CD14-positive monocyte (primary cell): ENCODE measurements at regions not wholly inside any gene's neighbourhood (a gene's known extent, or its start where the extent isn't known, plus 50 kb on each side); places are given as distances from the start of the nearest gene placed in this dataset.

Source experiments
- DNase-seq, 3 donors: peaks; one replicate each; pipeline ENCODE4 v3.0.0-alpha.2; 2011 to 2022
- H2AFZ ChIP-seq: 2 replicates; pipeline ENCODE4 v1.6.0; 2012; ENCODE audit warnings: mild to moderate bottlenecking, low read depth, low read length, inconsistent platforms; ENCODE audit not compliant: insufficient read depth, poor library complexity, severe bottlenecking
- H3K27ac ChIP-seq, 2 donors: 1 replicate in 1 of 2; 2 replicates in 1 of 2; pipeline ENCODE4 v1.5.1; 2012 to 2013; ENCODE audit warnings: low read length in 2 of 2, control low read depth in 1 of 2, inconsistent platforms in 1 of 2, low read depth in 1 of 2, mild to moderate bottlenecking in 1 of 2
- H3K27me3 ChIP-seq, 2 donors: one replicate each; pipeline versions ENCODE4 v1.6.0 to v1.6.1; 2011 to 2013; ENCODE audit warnings: low read length in 2 of 2; ENCODE audit not compliant: control insufficient read depth in 2 of 2, insufficient read depth in 2 of 2
- H3K36me3 ChIP-seq, 2 donors: replicated peaks in 1 of 2; 1 replicate in 1 of 2; 2 replicates in 1 of 2; pipeline versions ENCODE4 v1.5.1 to v1.6.1; 2012 to 2013; ENCODE audit warnings: low read length in 2 of 2, control low read depth in 1 of 2, inconsistent platforms in 1 of 2, mild to moderate bottlenecking in 1 of 2; ENCODE audit not compliant: insufficient read depth in 2 of 2, control insufficient read depth in 1 of 2
- H3K4me1 ChIP-seq, 2 donors: 1 replicate in 1 of 2; 2 replicates in 1 of 2; pipeline versions ENCODE4 v1.5.1 to v1.6.1; 2012 to 2013; ENCODE audit warnings: low read length in 2 of 2, control low read depth in 1 of 2, inconsistent platforms in 1 of 2, mild to moderate bottlenecking in 1 of 2, moderate library complexity in 1 of 2; ENCODE audit not compliant: insufficient read depth in 2 of 2, control insufficient read depth in 1 of 2
- H3K4me2 ChIP-seq: replicated peaks from 2 replicates; pipeline ENCODE3; 2012; ENCODE audit warnings: low read length, moderate library complexity, mild to moderate bottlenecking; ENCODE audit not compliant: poor library complexity, severe bottlenecking; ENCODE audit errors: extremely low read depth
- H3K4me3 ChIP-seq, 3 experiments: fragments of 200-600 bp in 1 of 3; sonication (generic) in 1 of 3; replicated peaks in 1 of 3; 1 replicate in 2 of 3; 2 replicates in 1 of 3; pipeline ENCODE4 v1.5.1; 2011 to 2013; ENCODE audit warnings: low read length in 3 of 3, mild to moderate bottlenecking in 3 of 3, control low read depth in 2 of 3, low read depth in 2 of 3, inconsistent platforms in 1 of 3, moderate library complexity in 1 of 3
- H3K79me2 ChIP-seq: 2 replicates; pipeline ENCODE4 v1.6.0; 2012; ENCODE audit warnings: mild to moderate bottlenecking, control low read depth, inconsistent platforms, low read length, moderate library complexity; ENCODE audit not compliant: insufficient read depth
- H3K9ac ChIP-seq: 2 replicates; pipeline ENCODE4 v1.6.0; 2017; ENCODE audit warnings: low read length, mild to moderate bottlenecking; ENCODE audit not compliant: insufficient read depth, poor library complexity, severe bottlenecking
- H3K9me3 ChIP-seq, 2 donors: replicated peaks in 1 of 2; 1 replicate in 1 of 2; 2 replicates in 1 of 2; pipeline versions ENCODE4 v1.5.1 to v1.6.1; 2012 to 2013; ENCODE audit warnings: low read length in 2 of 2, control low read depth in 1 of 2; ENCODE audit not compliant: control insufficient read depth in 1 of 2, insufficient read depth in 1 of 2
- H4K20me1 ChIP-seq: 2 replicates; pipeline ENCODE4 v1.6.0; 2012; ENCODE audit warnings: mild to moderate bottlenecking, low read length, control low read depth, moderate library complexity; ENCODE audit not compliant: insufficient read depth
- H3K27ac Mint-ChIP-seq, 7 donors: one replicate each; pipeline ENCODE4 v1.8.0; 2020; ENCODE audit warnings: mild to moderate bottlenecking in 7 of 7, mixed read lengths in 7 of 7, moderate library complexity in 6 of 7, inconsistent platforms in 2 of 7
- H3K27me3 Mint-ChIP-seq, 3 donors: one replicate each; pipeline ENCODE4 v1.8.0; 2021 to 2022; ENCODE audit warnings: low read depth in 3 of 3, mild to moderate bottlenecking in 3 of 3, mixed read lengths in 3 of 3, moderate library complexity in 3 of 3, inconsistent platforms in 1 of 3
- H3K36me3 Mint-ChIP-seq, 2 donors: one replicate each; pipeline ENCODE4 v1.8.0; 2020; ENCODE audit warnings: mixed read lengths in 2 of 2, inconsistent platforms in 1 of 2, mild to moderate bottlenecking in 1 of 2
- H3K4me1 Mint-ChIP-seq: one replicate; pipeline ENCODE4 v1.8.0; 2020; ENCODE audit warnings: mild to moderate bottlenecking, mixed read lengths
- H3K4me3 Mint-ChIP-seq, 2 donors: one replicate each; pipeline ENCODE4 v1.8.0; 2020; ENCODE audit warnings: mild to moderate bottlenecking in 2 of 2, mixed read lengths in 2 of 2, moderate library complexity in 1 of 2
- H3K9me3 Mint-ChIP-seq, 7 donors: one replicate each; pipeline ENCODE4 v1.8.0; 2020 to 2022; ENCODE audit warnings: mixed read lengths in 7 of 7, mild to moderate bottlenecking in 6 of 7, moderate library complexity in 6 of 7, inconsistent platforms in 2 of 7
- CTCF ChIP-seq: fragments of 200-600 bp; IDR thresholded peaks from one replicate; pipeline ENCODE4 v1.8.0; 2022; ENCODE audit warnings: antibody characterized with exemption, mild to moderate bottlenecking
- WGBS: methylation state at CpG from one replicate; pipeline ENCODE4 v1.1.5; 2013; ENCODE audit warnings: missing lambda C conversion rate; ENCODE audit not compliant: insufficient coverage; 5-methylcytosine and 5-hydroxymethylcytosine counted together
- intact Hi-C, 2 donors: fragments of 100-400 bp; cut with micrococcal nuclease; formaldehyde crosslinking; loops; one replicate each; pipeline versions ENCODE4 v1.15.0 to v1.15.1; 2023

GRCh38 chr11:25776238-25776637 lies 555.7 kb upstream of the ANO3 start:
- no peak for TF ChIP-seq CTCF
- peaks cover 0 to 1% (median 0%) of the 10 kb centered on the region in 7 donors for H3K9me3 Mint-ChIP-seq
- no peak overlapping the region for H3K4me3 Mint-ChIP-seq
- Histone ChIP-seq H3K4me2 (no peak overlapping the region), H3K4me3 (no peak overlapping the region), H3K9ac (no peak overlapping the region), H3K36me3 (no peaks in the 10 kb centered on the region), H3K4me1 (no peaks in the 10 kb centered on the region), H4K20me1 (no peaks in the 10 kb centered on the region), H3K27me3 (no peaks in the 10 kb centered on the region), H3K79me2 (no peaks in the 10 kb centered on the region), H2AFZ (no peak overlapping the region), H3K27ac (no peak overlapping the region), H3K9me3 (no peaks in the 10 kb centered on the region)
- H3K4me1 Mint-ChIP-seq: no peaks in the 10 kb centered on the region
- DNase-seq: no peak
- H3K27ac Mint-ChIP-seq: no peak overlapping the region
- peaks cover 0 to 1% (median 0%) of the 10 kb centered on the region in 3 donors for H3K27me3 Mint-ChIP-seq
- intact Hi-C loops: no loop called here
- no CpG with 5 or more reads among the region's 1 CpG for WGBS
- H3K36me3 Mint-ChIP-seq: no peaks in the 10 kb centered on the region

GRCh38 chr11:25777343-25777742 lies 554.6 kb upstream of the ANO3 start:
- H3K9me3 Mint-ChIP-seq: peaks cover 0 to 3% (median 0%) of the 10 kb centered on the region in 7 donors
- H3K4me1 Mint-ChIP-seq: no peaks in the 10 kb centered on the region
- Histone ChIP-seq H3K79me2 (no peaks in the 10 kb centered on the region), H3K27me3 (no peaks in the 10 kb centered on the region), H2AFZ (no peak overlapping the region), H3K9me3 (no peaks in the 10 kb centered on the region), H3K4me3 (no peak overlapping the region), H3K4me1 (no peaks in the 10 kb centered on the region), H3K27ac (no peak overlapping the region), H3K4me2 (no peak overlapping the region), H4K20me1 (no peaks in the 10 kb centered on the region), H3K36me3 (no peaks in the 10 kb centered on the region), H3K9ac (no peak overlapping the region)
- H3K4me3 Mint-ChIP-seq: no peak overlapping the region
- no peak overlapping the region for H3K27ac Mint-ChIP-seq
- intact Hi-C loops: no loop called here
- no peak for DNase-seq
- 78% methylated on average over 1 of the region's 2 CpGs for WGBS
- no peaks in the 10 kb centered on the region for H3K36me3 Mint-ChIP-seq
- H3K27me3 Mint-ChIP-seq: peaks cover 0 to 4% (median 0%) of the 10 kb centered on the region in 3 donors
- TF ChIP-seq CTCF: no peak
